ENCODE measurements at regions not wholly inside any gene's neighbourhood (a gene's known extent, or its start where the extent isn't known, plus 50 kb on each side); places are given as distances from the start of the nearest gene placed in this dataset.

DNA sequence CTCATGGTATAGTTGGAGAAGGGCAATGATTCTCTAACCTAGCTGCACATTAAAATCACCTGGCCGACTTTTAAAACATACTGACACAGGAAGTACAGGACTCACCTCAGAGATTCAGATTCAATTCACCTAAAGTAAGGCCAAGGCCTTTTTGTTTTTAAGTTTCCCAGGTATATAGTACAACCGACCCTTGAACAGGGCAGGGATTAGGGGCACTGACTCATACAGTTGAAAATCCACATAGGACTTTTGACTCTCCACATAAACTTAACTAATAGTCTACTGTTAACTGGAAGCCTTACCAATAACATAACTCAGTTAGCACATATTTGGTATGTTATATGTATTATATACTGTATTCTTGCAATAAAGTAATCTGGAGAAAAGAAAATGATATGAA is 129.5 kb upstream of the ABI3BP start:
- Histone ChIP-seq H3K9me3 (ENCODE audit: insufficient read depth, low read length) (no peaks in the 10 kb centered on the region), H3K4me2 (ENCODE audit: low read length) (no peak overlapping the region), H3K27me3 (ENCODE audit: low read depth, low read length) (peaks cover 6% of the 10 kb centered on the region), H2AFZ (ENCODE audit: low read depth, low read length) (no peak overlapping the region), H3K4me1 (ENCODE audit: low read length) (no peaks in the 10 kb centered on the region), H3K27ac (ENCODE audit: low read length) (no peak overlapping the region), H3K4me3 (ENCODE audit: low read length) (no peak overlapping the region), H3K9ac (ENCODE audit: low read length) (no peak overlapping the region), H3K36me3 (replicated peaks; ENCODE audit: low read depth, low read length) (no peaks in the 10 kb centered on the region), H4K20me1 (ENCODE audit: insufficient read depth, low read length) (no peaks in the 10 kb centered on the region), H3K79me2 (ENCODE audit: low read length) (no peaks in the 10 kb centered on the region)
- no peak for TF ChIP-seq EZH2phosphoT487 (IDR thresholded peaks at IDR 0.05; ENCODE audit: low read depth)
- TF ChIP-seq, protein P1, sequence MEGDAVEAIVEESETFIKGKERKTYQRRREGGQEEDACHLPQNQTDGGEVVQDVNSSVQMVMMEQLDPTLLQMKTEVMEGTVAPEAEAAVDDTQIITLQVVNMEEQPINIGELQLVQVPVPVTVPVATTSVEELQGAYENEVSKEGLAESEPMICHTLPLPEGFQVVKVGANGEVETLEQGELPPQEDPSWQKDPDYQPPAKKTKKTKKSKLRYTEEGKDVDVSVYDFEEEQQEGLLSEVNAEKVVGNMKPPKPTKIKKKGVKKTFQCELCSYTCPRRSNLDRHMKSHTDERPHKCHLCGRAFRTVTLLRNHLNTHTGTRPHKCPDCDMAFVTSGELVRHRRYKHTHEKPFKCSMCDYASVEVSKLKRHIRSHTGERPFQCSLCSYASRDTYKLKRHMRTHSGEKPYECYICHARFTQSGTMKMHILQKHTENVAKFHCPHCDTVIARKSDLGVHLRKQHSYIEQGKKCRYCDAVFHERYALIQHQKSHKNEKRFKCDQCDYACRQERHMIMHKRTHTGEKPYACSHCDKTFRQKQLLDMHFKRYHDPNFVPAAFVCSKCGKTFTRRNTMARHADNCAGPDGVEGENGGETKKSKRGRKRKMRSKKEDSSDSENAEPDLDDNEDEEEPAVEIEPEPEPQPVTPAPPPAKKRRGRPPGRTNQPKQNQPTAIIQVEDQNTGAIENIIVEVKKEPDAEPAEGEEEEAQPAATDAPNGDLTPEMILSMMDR (IDR thresholded peaks at IDR 0.05; ENCODE audit: low read depth, low read length), result no peak

DNA sequence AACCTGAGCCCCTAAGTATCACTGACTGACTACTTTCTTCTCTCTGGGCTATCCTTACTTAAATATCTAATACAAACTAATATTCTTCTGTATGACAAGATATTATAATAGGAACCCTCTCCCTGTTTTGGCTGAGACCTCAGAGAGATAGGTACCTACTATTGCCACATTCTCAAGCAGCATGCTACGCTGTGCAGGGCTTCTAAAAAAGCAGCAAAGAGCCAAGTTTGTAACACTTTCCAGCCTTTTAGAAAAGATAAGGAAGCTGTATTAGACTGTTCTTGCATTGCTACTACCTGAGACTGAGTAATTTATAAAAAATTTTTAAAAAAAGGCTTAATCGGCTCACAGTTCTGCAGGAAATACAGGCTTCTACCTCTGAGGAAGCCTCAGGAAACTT is 126.8 kb upstream of the ABI3BP start:
- Histone ChIP-seq H3K27ac (ENCODE audit: low read length) (no peak overlapping the region), H3K9ac (ENCODE audit: low read length) (no peak overlapping the region), H3K36me3 (replicated peaks; ENCODE audit: low read depth, low read length) (no peaks in the 10 kb centered on the region), H3K4me1 (ENCODE audit: low read length) (no peaks in the 10 kb centered on the region), H3K4me3 (ENCODE audit: low read length) (no peak overlapping the region), H4K20me1 (ENCODE audit: insufficient read depth, low read length) (no peaks in the 10 kb centered on the region), H3K79me2 (ENCODE audit: low read length) (no peaks in the 10 kb centered on the region), H3K27me3 (ENCODE audit: low read depth, low read length) (no peaks in the 10 kb centered on the region; the same call in 1 of the 2 replicates), H3K4me2 (ENCODE audit: low read length) (no peak overlapping the region), H3K9me3 (ENCODE audit: insufficient read depth, low read length) (no peaks in the 10 kb centered on the region), H2AFZ (ENCODE audit: low read depth, low read length) (no peak overlapping the region)
- TF ChIP-seq, protein P1 (IDR thresholded peaks at IDR 0.05; ENCODE audit: low read depth, low read length), result no peak
- no peak for TF ChIP-seq EZH2phosphoT487 (IDR thresholded peaks at IDR 0.05; ENCODE audit: low read depth)

DNA sequence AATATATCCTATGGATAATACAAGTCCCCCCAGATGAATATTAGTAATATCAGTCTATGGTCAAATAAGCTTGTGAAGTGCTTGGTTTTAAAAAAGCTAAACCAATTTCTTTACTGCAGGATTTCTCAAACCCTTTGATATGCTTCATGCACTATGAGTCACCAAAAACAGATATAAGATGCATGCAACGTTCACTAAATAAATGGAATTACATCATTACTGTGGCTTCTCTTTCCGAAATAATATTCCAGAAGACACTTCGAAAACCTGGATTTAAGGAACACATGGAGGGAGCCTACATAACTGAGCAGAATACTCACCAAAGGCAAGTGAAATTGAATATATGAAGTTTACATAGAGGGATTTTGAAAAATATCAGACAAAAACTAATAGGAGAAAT is 126.3 kb upstream of the ABI3BP start:
- Histone ChIP-seq H3K27me3 (ENCODE audit: low read depth, low read length) (no peaks in the 10 kb centered on the region), H2AFZ (ENCODE audit: low read depth, low read length) (no peak overlapping the region), H3K36me3 (replicated peaks; ENCODE audit: low read depth, low read length) (no peaks in the 10 kb centered on the region), H3K9me3 (ENCODE audit: insufficient read depth, low read length) (no peaks in the 10 kb centered on the region), H3K4me3 (ENCODE audit: low read length) (no peak overlapping the region), H3K79me2 (ENCODE audit: low read length) (no peaks in the 10 kb centered on the region), H3K4me1 (ENCODE audit: low read length) (no peaks in the 10 kb centered on the region), H4K20me1 (ENCODE audit: insufficient read depth, low read length) (no peaks in the 10 kb centered on the region), H3K9ac (ENCODE audit: low read length) (no peak overlapping the region), H3K4me2 (ENCODE audit: low read length) (no peak overlapping the region), H3K27ac (ENCODE audit: low read length) (no peak overlapping the region)
- no peak for TF ChIP-seq EZH2phosphoT487 (IDR thresholded peaks at IDR 0.05; ENCODE audit: low read depth)
- TF ChIP-seq, protein P1 (IDR thresholded peaks at IDR 0.05; ENCODE audit: low read depth, low read length), result no peak

DNA sequence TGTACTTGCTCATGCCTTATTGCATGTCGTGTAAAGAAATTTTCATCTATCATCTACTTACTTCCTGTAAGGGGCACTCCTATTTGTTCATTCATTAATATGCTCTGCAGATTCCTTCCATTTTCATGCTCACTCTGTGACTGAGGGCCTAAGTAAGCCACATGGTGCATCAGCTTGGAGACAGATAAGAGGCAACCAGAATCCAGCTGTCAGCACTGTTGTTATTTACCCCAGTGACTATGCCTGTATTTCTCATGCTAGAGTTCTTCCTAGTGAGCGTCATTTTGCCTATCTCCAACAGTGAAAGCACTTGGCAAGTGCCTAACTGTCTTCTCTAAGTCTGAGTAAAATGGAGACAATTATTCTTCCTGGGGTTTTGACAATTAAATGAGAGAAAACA is 124.8 kb upstream of the ABI3BP start:
- Histone ChIP-seq H3K36me3 (replicated peaks; ENCODE audit: low read depth, low read length) (no peaks in the 10 kb centered on the region), H3K9ac (ENCODE audit: low read length) (no peak overlapping the region), H3K4me1 (ENCODE audit: low read length) (no peaks in the 10 kb centered on the region), H3K4me2 (ENCODE audit: low read length) (no peak overlapping the region), H3K9me3 (ENCODE audit: insufficient read depth, low read length) (no peaks in the 10 kb centered on the region), H3K4me3 (ENCODE audit: low read length) (no peak overlapping the region), H4K20me1 (ENCODE audit: insufficient read depth, low read length) (no peaks in the 10 kb centered on the region), H3K79me2 (ENCODE audit: low read length) (no peaks in the 10 kb centered on the region), H3K27ac (ENCODE audit: low read length) (no peak overlapping the region), H2AFZ (ENCODE audit: low read depth, low read length) (no peak overlapping the region), H3K27me3 (ENCODE audit: low read depth, low read length) (no peaks in the 10 kb centered on the region)
- TF ChIP-seq, protein P1 (IDR thresholded peaks at IDR 0.05; ENCODE audit: low read depth, low read length), result no peak
- TF ChIP-seq EZH2phosphoT487 (IDR thresholded peaks at IDR 0.05; ENCODE audit: low read depth), result no peak

Data from OCI-LY3 (cell line).